ENCODE measurements at regions not wholly inside any gene's neighbourhood (a gene's known extent, or its start where the extent isn't known, plus 50 kb on each side); places are given as distances from the start of the nearest gene placed in this dataset.
"Not testable (repeated sequence)": the region's sequence is repeated elsewhere in the genome, so short reads cannot be mapped to it uniquely, and the experiment has no call there.

DNA sequence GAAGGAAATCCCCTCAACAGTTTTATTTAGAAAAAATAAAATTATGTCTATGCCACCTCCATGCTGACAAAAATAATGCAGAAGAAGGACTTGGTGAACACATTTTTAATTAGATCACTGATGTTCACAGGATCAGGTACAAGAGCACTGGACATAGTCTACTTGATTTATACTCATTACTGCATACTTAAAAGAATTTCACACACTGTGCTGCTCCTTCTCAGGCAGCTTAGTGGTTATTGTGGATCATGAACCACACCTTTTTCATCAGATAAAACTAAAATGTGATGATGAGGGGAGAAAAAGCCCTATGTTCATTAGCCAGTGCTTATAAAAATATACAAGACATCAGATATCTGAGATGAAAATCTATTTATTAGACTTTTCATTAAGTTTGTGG is 103.3 kb upstream of the DPH5 start:
- intact Hi-C loops (cut with DNase I): no loop called here
- Histone ChIP-seq H3K4me1 (no peaks in the 10 kb centered on the region), H3K27me3 (no peaks in the 10 kb centered on the region), H3K27ac (no peak overlapping the region), H3K9me3 (no peaks in the 10 kb centered on the region), H3K36me3 (no peaks in the 10 kb centered on the region), H3K4me3 (no peak overlapping the region)
- no peak for FAIRE-seq
- TF ChIP-seq, protein P1, sequence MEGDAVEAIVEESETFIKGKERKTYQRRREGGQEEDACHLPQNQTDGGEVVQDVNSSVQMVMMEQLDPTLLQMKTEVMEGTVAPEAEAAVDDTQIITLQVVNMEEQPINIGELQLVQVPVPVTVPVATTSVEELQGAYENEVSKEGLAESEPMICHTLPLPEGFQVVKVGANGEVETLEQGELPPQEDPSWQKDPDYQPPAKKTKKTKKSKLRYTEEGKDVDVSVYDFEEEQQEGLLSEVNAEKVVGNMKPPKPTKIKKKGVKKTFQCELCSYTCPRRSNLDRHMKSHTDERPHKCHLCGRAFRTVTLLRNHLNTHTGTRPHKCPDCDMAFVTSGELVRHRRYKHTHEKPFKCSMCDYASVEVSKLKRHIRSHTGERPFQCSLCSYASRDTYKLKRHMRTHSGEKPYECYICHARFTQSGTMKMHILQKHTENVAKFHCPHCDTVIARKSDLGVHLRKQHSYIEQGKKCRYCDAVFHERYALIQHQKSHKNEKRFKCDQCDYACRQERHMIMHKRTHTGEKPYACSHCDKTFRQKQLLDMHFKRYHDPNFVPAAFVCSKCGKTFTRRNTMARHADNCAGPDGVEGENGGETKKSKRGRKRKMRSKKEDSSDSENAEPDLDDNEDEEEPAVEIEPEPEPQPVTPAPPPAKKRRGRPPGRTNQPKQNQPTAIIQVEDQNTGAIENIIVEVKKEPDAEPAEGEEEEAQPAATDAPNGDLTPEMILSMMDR (IDR thresholded peaks at IDR 0.05): no peak
- no peak for ATAC-seq
- no peak for DNase-seq

- Histone ChIP-seq H3K4me1 (no peaks in the 10 kb centered on the region), H3K27me3 (no peaks in the 10 kb centered on the region), H3K27ac (no peak overlapping the region), H3K36me3 (no peaks in the 10 kb centered on the region), H3K4me3 (no peak overlapping the region), H3K9me3 (no peaks in the 10 kb centered on the region)
- WGBS, 2 donors: 33 to 36% methylated on average over 3 of the region's 3 CpGs
- ATAC-seq: no peak
- DNase-seq: no peak
- FAIRE-seq: no peak
- TF ChIP-seq, protein P1 (IDR thresholded peaks at IDR 0.05): no peak
- intact Hi-C loops (cut with DNase I): no loop called here
Measured at GRCh38 chr1:101128211-101128727, 102.7 kb upstream of the DPH5 start.

DNA sequence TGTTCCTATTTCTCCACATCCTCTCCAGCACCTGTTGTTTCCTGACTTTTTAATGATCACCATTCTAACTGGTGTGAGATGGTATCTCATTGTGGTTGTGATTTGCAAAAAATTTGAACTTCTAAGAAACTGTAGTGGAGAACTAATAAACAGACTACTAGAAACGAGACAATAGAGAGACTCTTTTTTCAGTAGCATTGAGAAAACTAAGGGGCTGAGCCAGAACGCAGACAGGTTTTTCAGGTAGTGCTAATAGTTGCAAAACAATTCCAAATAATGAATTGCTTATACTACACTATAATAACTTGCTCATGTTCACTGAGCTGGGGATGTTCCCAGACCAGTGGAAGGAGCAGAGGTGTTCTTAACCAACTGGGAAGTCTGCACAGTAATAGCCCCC is 98.8 kb upstream of the DPH5 start:
- Histone ChIP-seq H3K4me3 (no peak overlapping the region), H3K27ac (no peak overlapping the region), H3K36me3 (no peaks in the 10 kb centered on the region), H3K4me1 (no peaks in the 10 kb centered on the region), H3K27me3 (no peaks in the 10 kb centered on the region), H3K9me3 (no peaks in the 10 kb centered on the region)
- intact Hi-C loops (cut with DNase I): no loop called here
- ATAC-seq: no peak
- no peak for FAIRE-seq
- no peak for DNase-seq
- 50 to 54% methylated on average over 2 of the region's 2 CpGs for WGBS, 2 donors
- TF ChIP-seq, protein P1 (IDR thresholded peaks at IDR 0.05): no peak

DNA sequence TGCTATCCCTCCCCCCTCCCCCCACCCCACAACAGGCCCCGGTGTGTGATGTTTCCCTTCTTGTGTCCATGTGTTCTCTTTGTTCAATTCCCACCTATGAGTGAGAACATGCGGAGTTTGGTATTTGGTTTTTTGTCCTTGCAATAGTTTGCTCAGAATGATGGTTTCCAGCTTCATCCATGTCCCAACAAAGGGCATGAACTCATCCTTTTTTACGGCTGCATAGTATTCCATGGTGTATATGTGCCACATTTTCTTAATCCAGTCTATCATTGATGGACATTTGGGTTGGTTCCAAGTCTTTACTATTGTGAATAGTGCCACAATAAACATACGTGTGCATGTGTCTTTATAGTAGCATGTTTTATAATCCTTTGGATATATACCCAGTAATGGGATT is 98.3 kb upstream of the DPH5 start:
- DNase-seq; H3K9me3 ChIP-seq; intact Hi-C loops (cut with DNase I); H3K27me3 ChIP-seq; H3K27ac ChIP-seq; H3K36me3 ChIP-seq; FAIRE-seq; H3K4me1 ChIP-seq; ATAC-seq; H3K4me3 ChIP-seq: not testable (repeated sequence)
- 75 to 85% methylated on average over 4 of the region's 4 CpGs for WGBS, 2 donors

- no peaks in the 10 kb centered on the region for H3K9me3 ChIP-seq
- no peak for DNase-seq
- no peaks in the 10 kb centered on the region for H3K36me3 ChIP-seq
- H3K4me1 ChIP-seq: no peaks in the 10 kb centered on the region
- no peaks in the 10 kb centered on the region for H3K27me3 ChIP-seq
- intact Hi-C loops (cut with DNase I): no loop called here
- H3K4me3 ChIP-seq: no peak overlapping the region
- TF ChIP-seq, protein P1 (IDR thresholded peaks at IDR 0.05): no peak
- H3K27ac ChIP-seq: no peak overlapping the region
- ATAC-seq: no peak
- no peak for FAIRE-seq
- WGBS, 2 donors: 66 to 76% methylated on average over 8 of the region's 8 CpGs
Measured at GRCh38 chr1:101122452-101123166, 97.0 kb upstream of the DPH5 start.
